IMR-90 (cell line): ENCODE measurements at regions not wholly inside any gene's neighbourhood (a gene's known extent, or its start where the extent isn't known, plus 50 kb on each side); places are given as distances from the start of the nearest gene placed in this dataset.
A peak's percentile ranks its signal among the peaks of the same experiment; 100 is the strongest.

Source experiments
- ATAC-seq: fragments of 200-7000 bp; cut with Tn5 transposase; 2 replicates; pipeline ENCODE4 v1.9.1; 2020; ENCODE audit warnings: low read depth, mild to moderate bottlenecking, moderate library complexity
- BruUV-seq: library from RNA; stranded (reverse); fragments of 400-500 nt; replicated peaks from 2 replicates; lab custom pipeline; 2021; lab: Mats Ljungman, UMichigan
- CTCF ChIA-PET: fragments of 300-600 bp; formaldehyde crosslinking; extraction: SDS; loops from one replicate; lab custom pipeline; 2021; ENCODE audit warnings: antibody characterized with exemption; lab: Yijun Ruan, JAX
- POLR2A ChIA-PET: fragments of 300-600 bp; sonication (Branson Sonifier 250); formaldehyde crosslinking; loops from one replicate; lab custom pipeline; 2022; ENCODE audit warnings: antibody characterized with exemption; ENCODE audit not compliant: unreplicated experiment; lab: Charles Lee
- DNase-seq: peaks from one replicate; pipeline ENCODE4 v3.0.0; 2013
- H2AFZ ChIP-seq: replicated peaks from 2 replicates; pipeline ENCODE3; 2013; ENCODE audit warnings: low read length, mild to moderate bottlenecking; ENCODE audit not compliant: poor library complexity
- H2AK5ac ChIP-seq: 2 replicates; pipeline ENCODE4 v1.6.1; 2013; ENCODE audit warnings: low read depth, low read length, inconsistent platforms
- H2AK9ac ChIP-seq: replicated peaks from 2 replicates; pipeline ENCODE3; 2013; ENCODE audit warnings: mild to moderate bottlenecking, low read depth, low read length, moderate library complexity; ENCODE audit not compliant: poor library complexity
- H2BK120ac ChIP-seq: 2 replicates; pipeline ENCODE4 v1.6.1; 2013; ENCODE audit warnings: low read depth, low read length, inconsistent platforms
- H2BK15ac ChIP-seq: 3 replicates; pipeline ENCODE4 v1.6.1; 2013; ENCODE audit warnings: low read depth, low read length, inconsistent platforms
- H2BK20ac ChIP-seq: 2 replicates; pipeline ENCODE4 v1.6.1; 2013; ENCODE audit warnings: low read depth, mild to moderate bottlenecking, inconsistent platforms, low read length, moderate library complexity
- H2BK5ac ChIP-seq: 2 replicates; pipeline ENCODE4 v1.6.1; 2013; ENCODE audit warnings: mild to moderate bottlenecking, low read depth, low read length, inconsistent platforms; ENCODE audit not compliant: poor library complexity, severe bottlenecking
- H3K14ac ChIP-seq: replicated peaks from 2 replicates; pipeline ENCODE4 v1.6.1; 2013; ENCODE audit warnings: low read depth, low read length, inconsistent platforms
- H3K18ac ChIP-seq: 2 replicates; pipeline ENCODE4 v1.6.1; 2013; ENCODE audit warnings: low read depth, low read length, control low read depth
- H3K23ac ChIP-seq: 2 replicates; pipeline ENCODE4 v1.6.1; 2013; ENCODE audit warnings: low read depth, low read length, inconsistent platforms
- H3K27ac ChIP-seq: 2 replicates; pipeline ENCODE4 v1.5.1; 2013; ENCODE audit warnings: mild to moderate bottlenecking, control low read depth, low read length; ENCODE audit not compliant: insufficient read depth
- H3K27me3 ChIP-seq: 2 replicates; pipeline ENCODE4 v1.6.1; 2013; ENCODE audit warnings: low read length; ENCODE audit not compliant: control insufficient read depth, insufficient read depth
- H3K36me3 ChIP-seq: 2 replicates; pipeline ENCODE4 v1.6.1; 2013; ENCODE audit warnings: low read length, mixed read lengths; ENCODE audit not compliant: control insufficient read depth, insufficient read depth
- H3K4ac ChIP-seq: 2 replicates; pipeline ENCODE4 v1.6.1; 2013; ENCODE audit warnings: low read depth, low read length, inconsistent platforms
- H3K4me1 ChIP-seq: 2 replicates; pipeline ENCODE4 v1.6.1; 2013; ENCODE audit warnings: low read length, mixed read lengths; ENCODE audit not compliant: control insufficient read depth, insufficient read depth
- H3K4me2 ChIP-seq: 2 replicates; pipeline ENCODE4 v1.6.1; 2013; ENCODE audit warnings: low read depth, mild to moderate bottlenecking, control low read depth, low read length, moderate library complexity
- H3K4me3 ChIP-seq: 2 replicates; pipeline ENCODE4 v1.5.1; 2013; ENCODE audit warnings: low read depth, mild to moderate bottlenecking, control low read depth, low read length, moderate library complexity; ENCODE audit not compliant: insufficient read depth
- H3K56ac ChIP-seq: 2 replicates; pipeline ENCODE4 v1.6.1; 2013; ENCODE audit warnings: low read length, inconsistent platforms; ENCODE audit not compliant: insufficient read depth; ENCODE audit errors: extremely low read depth
- H3K79me1 ChIP-seq, 2 experiments: 2 replicates each; pipeline ENCODE4 v1.6.1; 2013; ENCODE audit warnings: low read length in 2 of 2, inconsistent platforms in 1 of 2, low read depth in 1 of 2
- H3K9ac ChIP-seq: 2 replicates; pipeline ENCODE4 v1.6.1; 2013; ENCODE audit warnings: low read depth, low read length, control low read depth
- H3K9me1 ChIP-seq: 2 replicates; pipeline ENCODE4 v1.6.1; 2013; ENCODE audit warnings: low read length, inconsistent platforms; ENCODE audit not compliant: insufficient read depth
- H3K9me3 ChIP-seq: 2 replicates; pipeline ENCODE4 v1.6.1; 2013; ENCODE audit warnings: low read length; ENCODE audit not compliant: control insufficient read depth, insufficient read depth
- H4K20me1 ChIP-seq: 2 replicates; pipeline ENCODE4 v1.6.1; 2013; ENCODE audit warnings: low read length, inconsistent platforms; ENCODE audit not compliant: insufficient read depth
- H4K5ac ChIP-seq: 2 replicates; pipeline ENCODE4 v1.6.1; 2013; ENCODE audit warnings: mild to moderate bottlenecking, low read depth, low read length, control low read depth
- H4K8ac ChIP-seq, 2 experiments: 2 replicates each; pipeline ENCODE4 v1.6.1; 2013; ENCODE audit warnings: low read depth in 2 of 2, low read length in 2 of 2, control low read depth in 1 of 2, inconsistent platforms in 1 of 2
- H4K91ac ChIP-seq: 2 replicates; pipeline ENCODE4 v1.6.1; 2013; ENCODE audit warnings: low read depth, low read length, inconsistent platforms; ENCODE audit not compliant: insufficient read depth
- BHLHE40 ChIP-seq: fragments of 150-350 bp; IDR thresholded peaks from 2 replicates; pipeline ENCODE4 v1.6.1; 2016; ENCODE audit warnings: mild to moderate bottlenecking, low read depth, low read length
- CHD1 ChIP-seq: IDR thresholded peaks from 2 replicates; pipeline ENCODE4 v1.6.1; 2012; ENCODE audit warnings: low read depth, low read length, improper control_type of control experiment
- CTCF ChIP-seq: conservative IDR thresholded peaks from 2 replicates; pipeline ENCODE4 v1.5.1; 2012; ENCODE audit warnings: mild to moderate bottlenecking, low read depth, low read length, improper control_type of control experiment
- ELK1 ChIP-seq: fragments of 150-350 bp; IDR thresholded peaks from 2 replicates; pipeline ENCODE4 v1.6.1; 2016; ENCODE audit warnings: low read depth, mild to moderate bottlenecking, low read length, moderate library complexity, borderline replicate concordance
- FOS ChIP-seq: fragments of 150-350 bp; IDR thresholded peaks from 2 replicates; pipeline ENCODE4 v1.6.1; 2016; ENCODE audit warnings: low read depth, low read length
- MAFK ChIP-seq: IDR thresholded peaks from 2 replicates; pipeline ENCODE4 v1.6.1; 2012; ENCODE audit warnings: low read depth, low read length, improper control_type of control experiment
- MAZ ChIP-seq: IDR thresholded peaks from 2 replicates; pipeline ENCODE4 v1.6.1; 2012; ENCODE audit warnings: low read depth, mild to moderate bottlenecking, low read length, improper control_type of control experiment, moderate library complexity, borderline replicate concordance
- MXI1 ChIP-seq: IDR thresholded peaks from 2 replicates; pipeline ENCODE4 v1.6.1; 2012; ENCODE audit warnings: low read depth, mild to moderate bottlenecking, low read length, moderate library complexity, borderline replicate concordance
- NFE2L2 ChIP-seq: fragments of 150-350 bp; IDR thresholded peaks from 2 replicates; pipeline ENCODE4 v1.6.1; 2016; ENCODE audit warnings: low read depth, mild to moderate bottlenecking, low read length
- POLR2A ChIP-seq: IDR thresholded peaks from 2 replicates; pipeline ENCODE4 v1.6.1; 2012; ENCODE audit warnings: mild to moderate bottlenecking, low read depth, low read length
- RAD21 ChIP-seq: IDR thresholded peaks from 2 replicates; pipeline ENCODE4 v1.6.1; 2012; ENCODE audit warnings: low read length, improper control_type of control experiment
- RCOR1 ChIP-seq: IDR thresholded peaks from 2 replicates; pipeline ENCODE4 v1.6.1; 2012; ENCODE audit warnings: mild to moderate bottlenecking, low read length, improper control_type of control experiment; ENCODE audit not compliant: insufficient replicate concordance
- RFX5 ChIP-seq: IDR thresholded peaks from 2 replicates; pipeline ENCODE4 v1.8.0; 2012; ENCODE audit warnings: low read depth, mild to moderate bottlenecking, low read length, moderate library complexity
- USF2 ChIP-seq: fragments of 150-350 bp; IDR thresholded peaks from 2 replicates; pipeline ENCODE4 v1.6.1; 2017; ENCODE audit warnings: mild to moderate bottlenecking, antibody characterized with exemption, low read length, low read depth
- WGBS, 2 experiments: methylation state at CpG; one replicate each; pipeline versions ENCODE4 v1.1.5 to v1.1.7; 2013; ENCODE audit warnings: missing lambda C conversion rate in 2 of 2; ENCODE audit not compliant: insufficient read length in 1 of 2; ENCODE audit errors: extremely low coverage in 2 of 2; 5-methylcytosine and 5-hydroxymethylcytosine counted together
- dilution Hi-C: fragments of 300-500 bp; cut with HindIII; formaldehyde crosslinking; loops from one replicate; pipeline ENCODE4 v1.14.3; 2018; ENCODE audit warnings: low sequenced_read_pairs; ENCODE audit not compliant: unreplicated experiment
- in situ Hi-C: fragments of 300-500 bp; cut with MboI; formaldehyde crosslinking; loops from 3 replicates; pipeline ENCODE4 v1.14.3; 2019; ENCODE audit warnings: low sequenced_read_pairs, inconsistent platforms, mixed read lengths
- intact Hi-C: fragments of 100-400 bp; cut with micrococcal nuclease; formaldehyde crosslinking; loops from 2 replicates; pipeline ENCODE4 v1.10.0; 2022

GRCh38 chr17:72382971-72383722 is 262.3 kb downstream of the SOX9 start:
- no peak overlapping the region for H4K5ac ChIP-seq
- TF ChIP-seq MXI1 (no peak), BHLHE40 (no peak), RFX5 (no peak), POLR2A (no peak), NFE2L2 (no peak), MAZ (no peak), USF2 (no peak), MAFK (no peak), CTCF (no peak), RCOR1 (no peak), CHD1 (no peak), RAD21 (no peak), ELK1 (no peak), FOS (no peak)

More at GRCh38 chr17:72382971-72383722, 262.3 kb downstream of the SOX9 start:
- in situ Hi-C loops, result loop anchor here (25.0 kb wide), 1 partner anchor 829 kb away; no protein-coding TSS in a partner anchor
- BruUV-seq, result no TSS peak
- H2BK15ac ChIP-seq, result no peak overlapping the region
- DNase-seq (no peak), ATAC-seq (no peak)
- H3K18ac ChIP-seq, result no peak overlapping the region
- H2AK5ac ChIP-seq, result peak overlapping the region; percentile 40; the same call in 1 of the 2 replicates
- peaks cover 9% of the 10 kb centered on the region for H3K9me1 ChIP-seq
- H3K36me3 ChIP-seq, result no peaks in the 10 kb centered on the region
- no peak overlapping the region for H3K4me2 ChIP-seq
- no peak overlapping the region for H2BK5ac ChIP-seq
- H3K4me1 ChIP-seq, result peaks cover 13% of the 10 kb centered on the region
- no peak overlapping the region for H3K4ac ChIP-seq
- H3K27ac ChIP-seq, result no peak overlapping the region
- H3K14ac ChIP-seq, result no peak overlapping the region
- no peak overlapping the region for H4K8ac ChIP-seq
- intact Hi-C loops, result no loop called here
- dilution Hi-C loops, result no loop called here
- H2AFZ ChIP-seq, result no peak overlapping the region
- no peak overlapping the region for H3K56ac ChIP-seq
- no peak overlapping the region for H2BK20ac ChIP-seq
- peak overlapping the region; percentile 6; the same call in 1 of the 2 replicates for H2BK120ac ChIP-seq
- no peaks in the 10 kb centered on the region; a peak in 1 of 4 replicates for H3K79me1 ChIP-seq
- no peak overlapping the region for H3K23ac ChIP-seq
- POLR2A ChIA-PET, result no interaction called here
- no peak overlapping the region for H2AK9ac ChIP-seq
- no peaks in the 10 kb centered on the region for H3K9me3 ChIP-seq
- H3K9ac ChIP-seq, result no peak overlapping the region
- no peak overlapping the region for H4K91ac ChIP-seq
- H3K27me3 ChIP-seq, result no peaks in the 10 kb centered on the region
- CTCF ChIA-PET, result no interaction called here
- H4K20me1 ChIP-seq, result no peaks in the 10 kb centered on the region
- H3K4me3 ChIP-seq, result no peak overlapping the region
- 51% methylated on average over 3 of the region's 26 CpGs; no CpG with 5 or more reads in 1 of the 2 experiments for WGBS, 2 experiments
